ENCODE measurements at regions not wholly inside any gene's neighbourhood (a gene's known extent, or its start where the extent isn't known, plus 50 kb on each side); places are given as distances from the start of the nearest gene placed in this dataset.

GRCh38 chr1:56442290-56442877, 137.0 kb downstream of the PLPP3 start:
- DNase-seq: no peak
- Mint-ChIP-seq H3K27ac (ENCODE audit: unreplicated experiment) (no peak overlapping the region), H3K27me3 (ENCODE audit: unreplicated experiment) (no peaks in the 10 kb centered on the region), H3K36me3 (ENCODE audit: insufficient read depth, unreplicated experiment) (no peaks in the 10 kb centered on the region), H3K4me3 (ENCODE audit: low read depth, unreplicated experiment) (no peak overlapping the region), H3K9me3 (ENCODE audit: low read depth, unreplicated experiment) (no peaks in the 10 kb centered on the region), H3K4me1 (ENCODE audit: low read depth, unreplicated experiment) (no peaks in the 10 kb centered on the region)
- CTCF ChIA-PET: no interaction called here
- TF ChIP-seq CTCF (IDR thresholded peaks at IDR 0.05; ENCODE audit: unreplicated experiment): no peak
- BruUV-seq (replicated peaks): no TSS peak
- intact Hi-C loops (cut with micrococcal nuclease; ENCODE audit: unreplicated experiment): no loop called here

DNA sequence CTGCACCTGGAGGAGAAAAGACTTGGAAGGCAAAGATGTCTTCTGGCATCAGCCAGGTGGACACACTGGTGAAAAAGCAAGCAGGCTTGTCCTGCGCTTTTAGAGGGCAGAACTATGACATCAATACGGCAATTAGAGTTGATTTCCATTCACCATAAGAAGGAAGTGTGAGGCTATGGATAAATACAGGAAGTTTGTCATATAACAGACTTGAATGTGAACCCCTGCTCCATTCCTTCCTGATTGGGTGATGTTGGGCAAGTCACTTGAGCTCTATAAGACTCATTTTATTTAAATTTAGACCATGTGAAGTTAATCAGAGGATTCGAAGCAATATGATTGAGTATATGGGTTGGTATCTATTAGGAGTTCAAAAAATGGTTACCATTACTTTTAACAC, 137.8 kb downstream of the PLPP3 start:
- CTCF ChIA-PET: no interaction called here
- no peak for TF ChIP-seq CTCF (IDR thresholded peaks at IDR 0.05; ENCODE audit: unreplicated experiment)
- Mint-ChIP-seq H3K27me3 (ENCODE audit: unreplicated experiment) (no peaks in the 10 kb centered on the region), H3K9me3 (ENCODE audit: low read depth, unreplicated experiment) (no peaks in the 10 kb centered on the region), H3K27ac (ENCODE audit: unreplicated experiment) (no peak overlapping the region), H3K4me1 (ENCODE audit: low read depth, unreplicated experiment) (no peaks in the 10 kb centered on the region), H3K36me3 (ENCODE audit: insufficient read depth, unreplicated experiment) (no peaks in the 10 kb centered on the region), H3K4me3 (ENCODE audit: low read depth, unreplicated experiment) (no peak overlapping the region)
- DNase-seq: no peak
- intact Hi-C loops (cut with micrococcal nuclease; ENCODE audit: unreplicated experiment): no loop called here
- no TSS peak for BruUV-seq (replicated peaks)

DNA sequence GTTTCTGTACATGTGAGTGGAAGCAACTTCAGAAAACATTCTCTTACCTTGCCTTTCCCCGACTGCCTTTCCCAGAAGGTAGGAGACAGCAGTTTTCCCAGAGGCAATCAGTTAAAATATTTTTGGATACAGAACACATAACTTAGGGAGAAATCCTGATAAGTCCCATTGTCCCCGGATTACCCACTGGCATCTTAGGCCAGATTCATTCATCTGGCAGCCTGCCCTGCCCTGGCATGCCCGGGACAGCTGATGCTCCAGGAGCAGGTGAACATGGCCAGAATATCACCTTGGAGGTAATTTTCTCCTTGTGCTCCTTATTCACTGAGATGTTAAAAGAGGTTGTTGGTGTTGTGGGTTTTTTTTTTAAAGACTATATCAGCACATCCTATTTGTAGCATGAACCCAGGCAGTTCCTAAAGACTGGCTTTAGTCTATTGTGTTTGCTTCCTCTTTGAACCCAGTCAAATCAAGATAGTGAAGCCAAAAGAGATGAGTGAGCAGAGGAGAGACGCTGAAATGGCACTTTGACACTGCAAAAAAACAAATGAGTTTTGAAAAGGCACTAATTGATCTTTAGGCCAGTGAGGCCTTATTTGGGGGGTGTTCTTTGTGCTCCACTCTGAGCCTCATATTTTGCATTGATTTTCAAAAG, 139.6 kb downstream of the PLPP3 start:
- Mint-ChIP-seq H3K4me1 (ENCODE audit: low read depth, unreplicated experiment) (no peaks in the 10 kb centered on the region), H3K36me3 (ENCODE audit: insufficient read depth, unreplicated experiment) (no peaks in the 10 kb centered on the region), H3K27ac (ENCODE audit: unreplicated experiment) (no peak overlapping the region), H3K9me3 (ENCODE audit: low read depth, unreplicated experiment) (no peaks in the 10 kb centered on the region), H3K27me3 (ENCODE audit: unreplicated experiment) (no peaks in the 10 kb centered on the region), H3K4me3 (ENCODE audit: low read depth, unreplicated experiment) (no peak overlapping the region)
- BruUV-seq (replicated peaks): no TSS peak
- no peak for DNase-seq
- TF ChIP-seq CTCF (IDR thresholded peaks at IDR 0.05; ENCODE audit: unreplicated experiment): no peak
- CTCF ChIA-PET: no interaction called here
- intact Hi-C loops (cut with micrococcal nuclease; ENCODE audit: unreplicated experiment): no loop called here

- H3K27me3 Mint-ChIP-seq (ENCODE audit: unreplicated experiment): no peaks in the 10 kb centered on the region
- DNase-seq: no peak
- H3K27ac Mint-ChIP-seq (ENCODE audit: unreplicated experiment): no peak overlapping the region
- no TSS peak for BruUV-seq (replicated peaks)
- intact Hi-C loops (cut with micrococcal nuclease; ENCODE audit: unreplicated experiment): no loop called here
- no peaks in the 10 kb centered on the region for H3K9me3 Mint-ChIP-seq (ENCODE audit: low read depth, unreplicated experiment)
- H3K4me3 Mint-ChIP-seq (ENCODE audit: low read depth, unreplicated experiment): no peak overlapping the region
- TF ChIP-seq CTCF (IDR thresholded peaks at IDR 0.05; ENCODE audit: unreplicated experiment): no peak
- H3K4me1 Mint-ChIP-seq (ENCODE audit: low read depth, unreplicated experiment): peaks cover 6% of the 10 kb centered on the region
- H3K36me3 Mint-ChIP-seq (ENCODE audit: insufficient read depth, unreplicated experiment): no peaks in the 10 kb centered on the region
- CTCF ChIA-PET: no interaction called here
These were observed 140.3 kb downstream of the PLPP3 start for GRCh38 chr1:56438901-56439551.

All from Calu3 (cell line).